ENCODE measurements at regions not wholly inside any gene's neighbourhood (a gene's known extent, or its start where the extent isn't known, plus 50 kb on each side); places are given as distances from the start of the nearest gene placed in this dataset.

GRCh38 chr10:113292743-113293142 is 260.1 kb upstream of the HABP2 start:
- no peak overlapping the region for H3K4me3 ChIP-seq (ENCODE audit: control insufficient read depth, low read depth, low read length)
- no peak for TF ChIP-seq CTCF (conservative IDR thresholded peaks at IDR 0.05; ENCODE audit: control insufficient read depth, insufficient read depth, low read depth, low read length)
- no peak for DNase-seq (ENCODE audit: low read depth)

- no peak overlapping the region for H3K4me3 ChIP-seq (ENCODE audit: control insufficient read depth, low read depth, low read length)
- no peak for DNase-seq (ENCODE audit: low read depth)
- TF ChIP-seq CTCF (conservative IDR thresholded peaks at IDR 0.05; ENCODE audit: control insufficient read depth, insufficient read depth, low read depth, low read length): no peak
Observed at GRCh38 chr10:113293167-113293566, 259.7 kb upstream of the HABP2 start.

- DNase-seq (ENCODE audit: low read depth): no peak
- H3K4me3 ChIP-seq (ENCODE audit: control insufficient read depth, low read depth, low read length): no peak overlapping the region
- TF ChIP-seq CTCF (conservative IDR thresholded peaks at IDR 0.05; ENCODE audit: control insufficient read depth, insufficient read depth, low read depth, low read length): no peak
Observed at GRCh38 chr10:113294868-113295267, 258.0 kb upstream of the HABP2 start.

- no peak overlapping the region for H3K4me3 ChIP-seq (ENCODE audit: control insufficient read depth, low read depth, low read length)
- no peak for TF ChIP-seq CTCF (conservative IDR thresholded peaks at IDR 0.05; ENCODE audit: control insufficient read depth, insufficient read depth, low read depth, low read length)
- no peak for DNase-seq (ENCODE audit: low read depth)
Observed at GRCh38 chr10:113297226-113297625, 255.6 kb upstream of the HABP2 start.

DNA sequence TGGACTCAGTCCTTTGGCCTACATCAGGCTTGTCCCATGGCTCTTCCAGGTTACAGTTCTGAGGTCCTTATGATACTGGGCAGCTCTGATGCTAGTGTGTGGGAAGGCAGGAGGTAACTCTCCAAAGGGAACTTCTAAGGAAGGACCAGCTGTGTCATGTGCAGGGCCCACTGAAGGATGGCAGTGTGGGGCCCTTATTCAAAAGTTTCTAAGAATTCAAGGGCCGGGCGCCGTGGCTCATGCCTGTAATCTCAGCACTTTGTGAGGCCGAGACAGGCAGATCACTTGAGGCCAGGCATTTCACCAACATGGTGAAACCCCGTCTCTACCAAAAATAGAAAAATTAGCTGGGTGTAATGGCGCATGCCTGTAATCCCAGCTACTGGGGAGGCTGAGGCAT is 254.2 kb upstream of the HABP2 start:
- H3K4me3 ChIP-seq (ENCODE audit: control insufficient read depth, low read depth, low read length): no peak overlapping the region
- TF ChIP-seq CTCF (conservative IDR thresholded peaks at IDR 0.05; ENCODE audit: control insufficient read depth, insufficient read depth, low read depth, low read length): no peak
- no peak for DNase-seq (ENCODE audit: low read depth)

- TF ChIP-seq CTCF (conservative IDR thresholded peaks at IDR 0.05; ENCODE audit: control insufficient read depth, insufficient read depth, low read depth, low read length): no peak
- no peak for DNase-seq (ENCODE audit: low read depth)
- no peak overlapping the region for H3K4me3 ChIP-seq (ENCODE audit: control insufficient read depth, low read depth, low read length)
Observed at GRCh38 chr10:113300201-113300600, 252.7 kb upstream of the HABP2 start.

GRCh38 chr10:113300617-113301016 is 252.2 kb upstream of the HABP2 start:
- DNase-seq (ENCODE audit: low read depth): no peak
- TF ChIP-seq CTCF (conservative IDR thresholded peaks at IDR 0.05; ENCODE audit: control insufficient read depth, insufficient read depth, low read depth, low read length): no peak
- no peak overlapping the region for H3K4me3 ChIP-seq (ENCODE audit: control insufficient read depth, low read depth, low read length)

Data from fibroblast of mammary gland (primary cell).